MCF 10A (cell line): ENCODE measurements at regions not wholly inside any gene's neighbourhood (a gene's known extent, or its start where the extent isn't known, plus 50 kb on each side); places are given as distances from the start of the nearest gene placed in this dataset.

Experiments
- BruUV-seq: library from RNA; stranded (reverse); fragments of 400-500 nt; replicated peaks from 2 replicates; lab custom pipeline; 2021; lab: Mats Ljungman, UMichigan
- CTCF ChIA-PET: fragments of 300-600 bp; sonication (Branson Sonifier 250); formaldehyde crosslinking; extraction: SDS; loops from one replicate; lab custom pipeline; 2021; ENCODE audit warnings: antibody characterized with exemption, inconsistent platforms; lab: Yijun Ruan, JAX
- POLR2A ChIA-PET: fragments of 300-600, 350-650 bp; sonication (Branson Sonifier 250); formaldehyde crosslinking; extraction: SDS; loops from one replicate; lab custom pipeline; 2020; ENCODE audit warnings: antibody characterized with exemption, inconsistent platforms; lab: Yijun Ruan, JAX
- DNase-seq: peaks from one replicate; pipeline ENCODE4 v3.0.0-alpha.2; 2018; ENCODE audit not compliant: unreplicated experiment
- H3K27ac Mint-ChIP-seq: one replicate; pipeline ENCODE4 v1.8.0; 2022; ENCODE audit warnings: mild to moderate bottlenecking, low read depth, mixed read lengths; ENCODE audit not compliant: unreplicated experiment
- H3K27me3 Mint-ChIP-seq: one replicate; pipeline ENCODE4 v1.8.0; 2022; ENCODE audit warnings: mixed read lengths; ENCODE audit not compliant: insufficient read depth, unreplicated experiment
- H3K36me3 Mint-ChIP-seq: one replicate; pipeline ENCODE4 v1.8.0; 2022; ENCODE audit warnings: mild to moderate bottlenecking, moderate library complexity, mixed read lengths; ENCODE audit not compliant: insufficient read depth, unreplicated experiment
- H3K4me1 Mint-ChIP-seq: one replicate; pipeline ENCODE4 v1.8.0; 2022; ENCODE audit warnings: mixed read lengths; ENCODE audit not compliant: insufficient read depth, unreplicated experiment
- H3K4me3 Mint-ChIP-seq: one replicate; pipeline ENCODE4 v1.8.0; 2022; ENCODE audit warnings: mild to moderate bottlenecking, moderate library complexity, mixed read lengths; ENCODE audit not compliant: unreplicated experiment
- H3K9me3 Mint-ChIP-seq: one replicate; pipeline ENCODE4 v1.8.0; 2022; ENCODE audit warnings: mixed read lengths; ENCODE audit not compliant: unreplicated experiment
- CTCF ChIP-seq: fragments of 200-600 bp; IDR thresholded peaks from one replicate; pipeline ENCODE4 v1.8.0; 2022; ENCODE audit warnings: antibody characterized with exemption, mild to moderate bottlenecking; ENCODE audit not compliant: unreplicated experiment
- intact Hi-C: fragments of 100-400 bp; cut with micrococcal nuclease; formaldehyde crosslinking; loops from 2 replicates; pipeline ENCODE4 v1.14.1; 2022

GRCh38 chr9:18362901-18363685 lies 110.9 kb upstream of the ADAMTSL1 start:
- ChIA-PET POLR2A (no interaction called here), CTCF (interaction anchor here (1.1 to 1.9 kb wide), 2 partner anchors 15 to 80 kb away, joined by 3 to 6 read pairs; no protein-coding TSS in a partner anchor)
- H3K36me3 Mint-ChIP-seq, result no peaks in the 10 kb centered on the region
- H3K27me3 Mint-ChIP-seq, result no peaks in the 10 kb centered on the region
- no peaks in the 10 kb centered on the region for H3K4me1 Mint-ChIP-seq
- BruUV-seq, result no TSS peak
- H3K4me3 Mint-ChIP-seq, result no peak overlapping the region
- no peaks in the 10 kb centered on the region for H3K9me3 Mint-ChIP-seq
- no peak for DNase-seq
- no peak overlapping the region for H3K27ac Mint-ChIP-seq
- intact Hi-C loops, result no loop called here
- TF ChIP-seq CTCF, result no peak

GRCh38 chr9:18365651-18366050 lies 108.3 kb upstream of the ADAMTSL1 start:
- Mint-ChIP-seq H3K27ac (peak overlapping the region; percentile 1), H3K36me3 (no peaks in the 10 kb centered on the region), H3K9me3 (no peaks in the 10 kb centered on the region), H3K4me1 (no peaks in the 10 kb centered on the region), H3K27me3 (no peaks in the 10 kb centered on the region), H3K4me3 (no peak overlapping the region)
- ChIA-PET CTCF (no interaction called here), POLR2A (no interaction called here)
- no peak for TF ChIP-seq CTCF
- no TSS peak for BruUV-seq
- DNase-seq, result no peak
- intact Hi-C loops, result no loop called here

- ChIA-PET POLR2A (no interaction called here), CTCF (interaction anchor here (1.0 kb wide), 1 partner anchor 87 kb away, joined by 5 read pairs; no protein-coding TSS in a partner anchor)
- no peak overlapping the region for H3K4me3 Mint-ChIP-seq
- no peaks in the 10 kb centered on the region for H3K27me3 Mint-ChIP-seq
- H3K27ac Mint-ChIP-seq, result no peak overlapping the region
- H3K9me3 Mint-ChIP-seq, result no peaks in the 10 kb centered on the region
- intact Hi-C loops, result no loop called here
- no peak for TF ChIP-seq CTCF
- H3K4me1 Mint-ChIP-seq, result no peaks in the 10 kb centered on the region
- DNase-seq, result no peak
- H3K36me3 Mint-ChIP-seq, result no peaks in the 10 kb centered on the region
- BruUV-seq, result no TSS peak
Observed at GRCh38 chr9:18366184-18366583, 107.8 kb upstream of the ADAMTSL1 start.

GRCh38 chr9:18368206-18368605 lies 105.7 kb upstream of the ADAMTSL1 start:
- no peaks in the 10 kb centered on the region for H3K27me3 Mint-ChIP-seq
- no peak for DNase-seq
- intact Hi-C loops, result no loop called here
- TF ChIP-seq CTCF, result no peak
- POLR2A ChIA-PET, result interaction anchor here (1.2 kb wide), 1 partner anchor 11 kb away, joined by 3 read pairs; no protein-coding TSS in a partner anchor
- H3K27ac Mint-ChIP-seq, result no peak overlapping the region
- H3K36me3 Mint-ChIP-seq, result no peaks in the 10 kb centered on the region
- H3K4me3 Mint-ChIP-seq, result no peak overlapping the region
- BruUV-seq, result no TSS peak
- CTCF ChIA-PET, result no interaction called here
- H3K4me1 Mint-ChIP-seq, result no peaks in the 10 kb centered on the region
- no peaks in the 10 kb centered on the region for H3K9me3 Mint-ChIP-seq
